ENCODE measurements at regions not wholly inside any gene's neighbourhood (a gene's known extent, or its start where the extent isn't known, plus 50 kb on each side); places are given as distances from the start of the nearest gene placed in this dataset.

- DNase-seq (ENCODE audit: low read depth), result no peak
- no peak overlapping the region for H3K4me3 ChIP-seq (ENCODE audit: low read depth, low read length)
- TF ChIP-seq, protein P1, sequence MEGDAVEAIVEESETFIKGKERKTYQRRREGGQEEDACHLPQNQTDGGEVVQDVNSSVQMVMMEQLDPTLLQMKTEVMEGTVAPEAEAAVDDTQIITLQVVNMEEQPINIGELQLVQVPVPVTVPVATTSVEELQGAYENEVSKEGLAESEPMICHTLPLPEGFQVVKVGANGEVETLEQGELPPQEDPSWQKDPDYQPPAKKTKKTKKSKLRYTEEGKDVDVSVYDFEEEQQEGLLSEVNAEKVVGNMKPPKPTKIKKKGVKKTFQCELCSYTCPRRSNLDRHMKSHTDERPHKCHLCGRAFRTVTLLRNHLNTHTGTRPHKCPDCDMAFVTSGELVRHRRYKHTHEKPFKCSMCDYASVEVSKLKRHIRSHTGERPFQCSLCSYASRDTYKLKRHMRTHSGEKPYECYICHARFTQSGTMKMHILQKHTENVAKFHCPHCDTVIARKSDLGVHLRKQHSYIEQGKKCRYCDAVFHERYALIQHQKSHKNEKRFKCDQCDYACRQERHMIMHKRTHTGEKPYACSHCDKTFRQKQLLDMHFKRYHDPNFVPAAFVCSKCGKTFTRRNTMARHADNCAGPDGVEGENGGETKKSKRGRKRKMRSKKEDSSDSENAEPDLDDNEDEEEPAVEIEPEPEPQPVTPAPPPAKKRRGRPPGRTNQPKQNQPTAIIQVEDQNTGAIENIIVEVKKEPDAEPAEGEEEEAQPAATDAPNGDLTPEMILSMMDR (conservative IDR thresholded peaks at IDR 0.05; ENCODE audit: low read depth, low read length), result no peak
These were observed 189.1 kb upstream of the ANKFN1 start for GRCh38 chr17:55964191-55964590.

- H3K4me3 ChIP-seq (ENCODE audit: low read depth, low read length), result no peak overlapping the region
- DNase-seq (ENCODE audit: low read depth), result no peak
- TF ChIP-seq, protein P1 (conservative IDR thresholded peaks at IDR 0.05; ENCODE audit: low read depth, low read length), result no peak
These were observed 188.2 kb upstream of the ANKFN1 start for GRCh38 chr17:55965051-55965450.

GRCh38 chr17:55969562-55970324 is 183.5 kb upstream of the ANKFN1 start:
- TF ChIP-seq, protein P1 (conservative IDR thresholded peaks at IDR 0.05; ENCODE audit: low read depth, low read length), result no peak
- DNase-seq (ENCODE audit: low read depth), result no peak
- H3K4me3 ChIP-seq (ENCODE audit: low read depth, low read length), result no peak overlapping the region

DNA sequence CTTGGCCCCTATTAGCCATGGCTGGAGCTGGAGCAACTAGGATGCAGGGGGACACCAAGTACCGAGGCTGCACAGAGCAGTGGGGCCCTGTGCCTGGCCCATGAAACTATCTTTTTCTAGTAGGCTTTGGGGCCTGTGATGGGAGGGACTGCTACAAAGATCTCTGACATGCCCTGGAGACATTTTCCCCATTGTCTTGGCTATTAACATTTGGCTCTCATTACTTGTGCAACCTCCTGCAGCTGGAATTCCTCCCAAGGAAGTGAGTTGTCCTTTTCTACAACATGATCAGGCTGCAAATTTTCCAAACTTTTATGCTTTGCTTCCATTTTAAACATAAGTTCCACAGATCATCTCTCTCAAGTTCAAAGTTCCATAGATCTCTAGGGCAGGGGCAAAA is 174.7 kb upstream of the ANKFN1 start:
- TF ChIP-seq, protein P1 (conservative IDR thresholded peaks at IDR 0.05; ENCODE audit: low read depth, low read length), result no peak
- H3K4me3 ChIP-seq (ENCODE audit: low read depth, low read length), result no peak overlapping the region
- no peak for DNase-seq (ENCODE audit: low read depth)

DNA sequence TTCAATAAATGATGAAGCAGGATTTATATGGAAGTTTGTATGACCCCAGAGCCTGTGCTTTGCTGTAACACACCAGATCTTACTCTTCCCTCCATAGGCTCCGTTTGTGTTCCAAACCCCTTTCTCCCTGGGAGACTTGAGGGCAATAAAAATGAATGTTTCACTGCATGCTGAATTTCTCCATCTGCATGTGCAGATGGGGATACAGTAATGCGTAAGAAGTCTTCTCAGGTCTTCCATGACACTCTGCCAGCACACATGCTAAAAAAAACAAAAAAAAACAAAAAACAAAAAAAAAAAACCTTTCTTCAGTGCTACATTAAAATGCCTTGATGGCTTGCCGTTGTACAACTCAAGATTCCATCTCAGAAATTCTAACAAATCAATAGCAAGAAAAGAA is 170.2 kb upstream of the ANKFN1 start:
- no peak for DNase-seq (ENCODE audit: low read depth)
- TF ChIP-seq, protein P1 (conservative IDR thresholded peaks at IDR 0.05; ENCODE audit: low read depth, low read length), result no peak
- H3K4me3 ChIP-seq (ENCODE audit: low read depth, low read length), result no peak overlapping the region

DNA sequence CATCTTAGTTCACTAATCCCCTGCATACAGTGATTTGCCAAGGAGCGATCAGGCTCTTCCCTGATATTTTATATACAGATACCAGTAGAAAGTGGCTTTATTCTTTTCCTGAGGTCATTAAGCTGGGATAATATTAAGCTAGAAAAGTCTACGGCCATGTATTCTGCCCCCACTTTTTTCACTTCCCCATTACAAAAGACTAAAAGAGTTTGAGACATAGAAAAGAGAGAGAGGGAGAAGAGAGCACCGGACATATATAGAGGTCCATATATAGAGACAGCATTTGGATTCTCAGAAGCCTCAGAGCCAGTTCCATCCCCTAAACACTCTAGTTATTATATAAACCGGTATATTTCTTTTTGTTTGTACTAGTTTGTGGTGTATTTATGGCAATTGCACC is 166.5 kb upstream of the ANKFN1 start:
- no peak overlapping the region for H3K4me3 ChIP-seq (ENCODE audit: low read depth, low read length)
- TF ChIP-seq, protein P1 (conservative IDR thresholded peaks at IDR 0.05; ENCODE audit: low read depth, low read length), result no peak
- DNase-seq (ENCODE audit: low read depth), result no peak

- no peak for DNase-seq (ENCODE audit: low read depth)
- no peak overlapping the region for H3K4me3 ChIP-seq (ENCODE audit: low read depth, low read length)
- TF ChIP-seq, protein P1 (conservative IDR thresholded peaks at IDR 0.05; ENCODE audit: low read depth, low read length), result no peak
These were observed 164.4 kb upstream of the ANKFN1 start for GRCh38 chr17:55988861-55989260.
